Endothelial cell (in vitro differentiated cells): ENCODE measurements at regions not wholly inside any gene's neighbourhood (a gene's known extent, or its start where the extent isn't known, plus 50 kb on each side); places are given as distances from the start of the nearest gene placed in this dataset.

ENCODE experiments used
- DNase-seq: peaks from one replicate; pipeline ENCODE4 v3.0.0; 2021; ENCODE audit warnings: low spot score
- H3K27ac Mint-ChIP-seq: one replicate; pipeline ENCODE4 v1.8.0; 2021; ENCODE audit warnings: mixed read lengths, inconsistent platforms; ENCODE audit not compliant: unreplicated experiment
- H3K27me3 Mint-ChIP-seq: one replicate; pipeline ENCODE4 v1.8.0; 2021; ENCODE audit warnings: mild to moderate bottlenecking, moderate library complexity, mixed read lengths, inconsistent platforms; ENCODE audit not compliant: unreplicated experiment
- H3K36me3 Mint-ChIP-seq: one replicate; pipeline ENCODE4 v1.8.0; 2021; ENCODE audit warnings: mild to moderate bottlenecking, low read depth, mixed read lengths, inconsistent platforms; ENCODE audit not compliant: unreplicated experiment
- H3K4me1 Mint-ChIP-seq: one replicate; pipeline ENCODE4 v1.8.0; 2021; ENCODE audit warnings: mild to moderate bottlenecking, mixed read lengths, inconsistent platforms; ENCODE audit not compliant: unreplicated experiment
- H3K4me3 Mint-ChIP-seq: one replicate; pipeline ENCODE4 v1.8.0; 2021; ENCODE audit warnings: mild to moderate bottlenecking, mixed read lengths, inconsistent platforms; ENCODE audit not compliant: unreplicated experiment
- H3K9me3 Mint-ChIP-seq: one replicate; pipeline ENCODE4 v1.8.0; 2021; ENCODE audit warnings: mixed read lengths, inconsistent platforms; ENCODE audit not compliant: unreplicated experiment
- CTCF ChIP-seq: fragments of 200-600 bp; sonication (generic); IDR thresholded peaks from one replicate; pipeline ENCODE4 v1.5.0; 2021; ENCODE audit warnings: antibody characterized with exemption; ENCODE audit not compliant: unreplicated experiment

GRCh38 chr18:67417864-67418523 lies 98.5 kb downstream of the DSEL start:
- no peaks in the 10 kb centered on the region for H3K9me3 Mint-ChIP-seq
- no peak overlapping the region for H3K27ac Mint-ChIP-seq
- H3K36me3 Mint-ChIP-seq, result no peaks in the 10 kb centered on the region
- no peak for TF ChIP-seq CTCF
- no peak for DNase-seq
- H3K4me1 Mint-ChIP-seq, result no peaks in the 10 kb centered on the region
- no peaks in the 10 kb centered on the region for H3K27me3 Mint-ChIP-seq
- no peak overlapping the region for H3K4me3 Mint-ChIP-seq

GRCh38 chr18:67411116-67411515 lies 105.4 kb downstream of the DSEL start:
- H3K36me3 Mint-ChIP-seq, result no peaks in the 10 kb centered on the region
- H3K27me3 Mint-ChIP-seq, result no peaks in the 10 kb centered on the region
- H3K4me3 Mint-ChIP-seq, result no peak overlapping the region
- H3K27ac Mint-ChIP-seq, result no peak overlapping the region
- H3K9me3 Mint-ChIP-seq, result no peaks in the 10 kb centered on the region
- TF ChIP-seq CTCF, result no peak
- no peaks in the 10 kb centered on the region for H3K4me1 Mint-ChIP-seq
- no peak for DNase-seq

- Mint-ChIP-seq H3K4me3 (no peak overlapping the region), H3K27ac (no peak overlapping the region), H3K36me3 (no peaks in the 10 kb centered on the region), H3K4me1 (no peaks in the 10 kb centered on the region), H3K27me3 (no peaks in the 10 kb centered on the region), H3K9me3 (no peaks in the 10 kb centered on the region)
- TF ChIP-seq CTCF, result no peak
- DNase-seq, result no peak
Observed at GRCh38 chr18:67410075-67411070, 106.1 kb downstream of the DSEL start.

GRCh38 chr18:67408240-67408639 lies 108.3 kb downstream of the DSEL start:
- no peak for TF ChIP-seq CTCF
- Mint-ChIP-seq H3K9me3 (no peaks in the 10 kb centered on the region), H3K4me1 (no peaks in the 10 kb centered on the region), H3K36me3 (no peaks in the 10 kb centered on the region), H3K4me3 (no peak overlapping the region), H3K27me3 (no peaks in the 10 kb centered on the region), H3K27ac (no peak overlapping the region)
- no peak for DNase-seq

- Mint-ChIP-seq H3K27ac (no peak overlapping the region), H3K4me3 (no peak overlapping the region), H3K4me1 (no peaks in the 10 kb centered on the region), H3K9me3 (no peaks in the 10 kb centered on the region), H3K36me3 (no peaks in the 10 kb centered on the region), H3K27me3 (no peaks in the 10 kb centered on the region)
- DNase-seq, result no peak
- TF ChIP-seq CTCF, result no peak
Observed at GRCh38 chr18:67406714-67407113, 109.8 kb downstream of the DSEL start.
